ENCODE measurements at regions not wholly inside any gene's neighbourhood (a gene's known extent, or its start where the extent isn't known, plus 50 kb on each side); places are given as distances from the start of the nearest gene placed in this dataset.
A peak's percentile ranks its signal among the peaks of the same experiment; 100 is the strongest.

GRCh38 chr20:11778206-11778570 is 139.5 kb upstream of the BTBD3 start:
- H3K4me3 ChIP-seq = peak overlapping the region in 1 of 4 donors; percentile 6
- DNase-seq = no peak
- H3K27ac ChIP-seq = no peak overlapping the region
- H3K9me3 ChIP-seq = no peaks in the 10 kb centered on the region
- no peak for TF ChIP-seq POLR2A (IDR thresholded peaks at IDR 0.05)
- TF ChIP-seq EP300 (IDR thresholded peaks at IDR 0.05) = no peak
- TF ChIP-seq CTCF (IDR thresholded peaks at IDR 0.05) = no peak
- H3K36me3 ChIP-seq = no peaks in the 10 kb centered on the region
- intact Hi-C loops (cut with DNase I) = no loop called here
- peaks cover 0 to 13% (median 5%) of the 10 kb centered on the region in 4 donors for H3K4me1 ChIP-seq
- WGBS, 2 donors = 5 to 20% methylated on average over 5 of the region's 5 CpGs
- no peaks in the 10 kb centered on the region for H3K27me3 ChIP-seq

- Histone ChIP-seq H3K4me1 (peaks cover 0 to 13% (median 5%) of the 10 kb centered on the region in 4 donors), H3K27ac (no peak overlapping the region), H3K4me3 (no peak overlapping the region), H3K27me3 (no peaks in the 10 kb centered on the region), H3K36me3 (no peaks in the 10 kb centered on the region), H3K9me3 (no peaks in the 10 kb centered on the region)
- intact Hi-C loops (cut with DNase I) = no loop called here
- no peak for TF ChIP-seq POLR2A (IDR thresholded peaks at IDR 0.05)
- TF ChIP-seq EP300 (IDR thresholded peaks at IDR 0.05) = no peak
- TF ChIP-seq CTCF (IDR thresholded peaks at IDR 0.05) = no peak
- no peak for TF ChIP-seq POLR2AphosphoS5 (IDR thresholded peaks at IDR 0.05)
- 71 to 73% methylated on average over 2 of the region's 2 CpGs for WGBS, 2 donors
- DNase-seq = no peak
These were observed 136.8 kb upstream of the BTBD3 start for GRCh38 chr20:11780765-11781369.

GRCh38 chr20:11783102-11783850 is 134.4 kb upstream of the BTBD3 start:
- Histone ChIP-seq H3K27ac (no peak overlapping the region), H3K9me3 (no peaks in the 10 kb centered on the region), H3K36me3 (no peaks in the 10 kb centered on the region), H3K27me3 (no peaks in the 10 kb centered on the region), H3K4me1 (peaks cover 0 to 4% (median under 1%) of the 10 kb centered on the region in 4 donors), H3K4me3 (no peak overlapping the region)
- intact Hi-C loops (cut with DNase I) = no loop called here
- WGBS, 2 donors = 88 to 91% methylated on average over 6 of the region's 6 CpGs
- DNase-seq = no peak
- TF ChIP-seq POLR2AphosphoS5 (IDR thresholded peaks at IDR 0.05) (no peak), CTCF (IDR thresholded peaks at IDR 0.05) (no peak), EP300 (IDR thresholded peaks at IDR 0.05) (no peak), POLR2A (IDR thresholded peaks at IDR 0.05) (no peak)

- no peaks in the 10 kb centered on the region for H3K27me3 ChIP-seq
- 89 to 91% methylated on average over 4 of the region's 4 CpGs for WGBS, 2 donors
- intact Hi-C loops (cut with DNase I) = no loop called here
These were observed 131.7 kb upstream of the BTBD3 start for GRCh38 chr20:11785885-11786507.

More at GRCh38 chr20:11785885-11786507, 131.7 kb upstream of the BTBD3 start:
- no peak for DNase-seq
- H3K36me3 ChIP-seq = no peaks in the 10 kb centered on the region
- TF ChIP-seq EP300 (IDR thresholded peaks at IDR 0.05) = no peak
- TF ChIP-seq CTCF (IDR thresholded peaks at IDR 0.05) = no peak
- TF ChIP-seq POLR2A (IDR thresholded peaks at IDR 0.05) = no peak
- no peak for TF ChIP-seq POLR2AphosphoS5 (IDR thresholded peaks at IDR 0.05)
- no peak overlapping the region for H3K27ac ChIP-seq
- H3K9me3 ChIP-seq = no peaks in the 10 kb centered on the region
- H3K4me1 ChIP-seq = no peaks in the 10 kb centered on the region
- H3K4me3 ChIP-seq = no peak overlapping the region

All from sigmoid colon (tissue), 6 donors.